Body of pancreas (tissue), 4 donors: ENCODE measurements at regions not wholly inside any gene's neighbourhood (a gene's known extent, or its start where the extent isn't known, plus 50 kb on each side); places are given as distances from the start of the nearest gene placed in this dataset.

Experiments
- ATAC-seq: fragments of 150-250 bp; one replicate; pipeline ENCODE4 v1.9.1; 2016
- DNase-seq, 4 donors: peaks; one replicate each; pipeline ENCODE4 v3.0.0-alpha.2; 2019
- H3K27ac ChIP-seq, 4 donors: fragments of 200-600 bp; sonication (generic); 1 replicate in 3 of 4; 2 replicates in 1 of 4; pipeline versions ENCODE4 v1.5.1 to v1.6.1; 2016 to 2019; ENCODE audit warnings: mild to moderate bottlenecking in 1 of 4, mixed read lengths in 1 of 4, moderate library complexity in 1 of 4
- H3K27me3 ChIP-seq, 2 donors: fragments of 200-600 bp; sonication (generic); one replicate each; pipeline ENCODE4 v1.6.0; 2016; ENCODE audit warnings: mild to moderate bottlenecking in 1 of 2
- H3K36me3 ChIP-seq, 2 donors: fragments of 200-600 bp; sonication (generic); replicated peaks in 1 of 2; 2 replicates each; pipeline ENCODE4 v1.5.1; 2016; ENCODE audit warnings: low read depth in 2 of 2; ENCODE audit not compliant: insufficient read depth in 1 of 2
- H3K4me1 ChIP-seq: fragments of 200-600 bp; sonication (generic); one replicate; pipeline ENCODE4 v1.6.0; 2016
- H3K4me3 ChIP-seq, 2 donors: fragments of 200-600 bp; sonication (generic); 1 replicate in 1 of 2; 2 replicates in 1 of 2; pipeline ENCODE4 v1.5.1; 2016 to 2019
- H3K9me3 ChIP-seq, 3 donors: fragments of 200-600 bp; sonication (generic); 1 replicate in 2 of 3; 2 replicates in 1 of 3; pipeline ENCODE4 v1.5.1; 2016
- CTCF ChIP-seq, 7 experiments: fragments of 450-650 bp in 4 of 7; fragments of 200-600 bp in 3 of 7; sonication (generic) in 3 of 7; IDR thresholded peaks; one replicate each; pipeline ENCODE4 v1.5.1; 2016 to 2019; ENCODE audit warnings: antibody characterized with exemption in 7 of 7
- POLR2A ChIP-seq, 3 donors: fragments of 450-650 bp; IDR thresholded peaks; one replicate each; pipeline ENCODE4 v1.6.1; 2016; ENCODE audit warnings: antibody characterized with exemption in 3 of 3, mild to moderate bottlenecking in 2 of 3
- WGBS, 2 donors: methylation state at CpG; one replicate each; pipeline ENCODE4 v1.1.5; 2017; 5-methylcytosine and 5-hydroxymethylcytosine counted together
- intact Hi-C: fragments of 100-400 bp; cut with DNase I; formaldehyde crosslinking; loops from one replicate; pipeline ENCODE4 v1.15.1; 2023

GRCh38 chr10:56633876-56634452, 272.9 kb upstream of the ZWINT start:
- no peak overlapping the region for H3K27ac ChIP-seq
- intact Hi-C loops: no loop called here
- H3K36me3 ChIP-seq: no peaks in the 10 kb centered on the region
- no peaks in the 10 kb centered on the region for H3K4me1 ChIP-seq
- H3K27me3 ChIP-seq: no peaks in the 10 kb centered on the region
- ATAC-seq: no peak
- WGBS, 2 donors: 47 to 64% methylated on average over 1 of the region's 1 CpG
- no peak overlapping the region for H3K4me3 ChIP-seq
- H3K9me3 ChIP-seq: no peaks in the 10 kb centered on the region
- no peak for TF ChIP-seq CTCF (IDR thresholded peaks at IDR 0.05)
- no peak for TF ChIP-seq POLR2A (IDR thresholded peaks at IDR 0.05)
- no peak for DNase-seq

GRCh38 chr10:56632537-56632936, 271.5 kb upstream of the ZWINT start:
- H3K4me1 ChIP-seq: peaks cover 5% of the 10 kb centered on the region
- H3K4me3 ChIP-seq: no peak overlapping the region
- DNase-seq (no peak), ATAC-seq (no peak)
- no peak overlapping the region for H3K27ac ChIP-seq
- H3K36me3 ChIP-seq: no peaks in the 10 kb centered on the region
- no peaks in the 10 kb centered on the region for H3K27me3 ChIP-seq
- TF ChIP-seq CTCF (IDR thresholded peaks at IDR 0.05) (no peak), POLR2A (IDR thresholded peaks at IDR 0.05) (no peak)
- intact Hi-C loops: no loop called here
- WGBS, 2 donors: 63 to 67% methylated on average over 2 of the region's 2 CpGs
- no peaks in the 10 kb centered on the region for H3K9me3 ChIP-seq

GRCh38 chr10:56624082-56624481, 263.0 kb upstream of the ZWINT start:
- H3K36me3 ChIP-seq: no peaks in the 10 kb centered on the region
- intact Hi-C loops: no loop called here

GRCh38 chr10:56623064-56623463, 262.0 kb upstream of the ZWINT start:
- Histone ChIP-seq H3K9me3 (no peaks in the 10 kb centered on the region), H3K36me3 (no peaks in the 10 kb centered on the region), H3K4me3 (no peak overlapping the region), H3K27ac (peak overlapping the region in 3 of 4 donors; percentile 31 to 49 (median 34)), H3K27me3 (no peaks in the 10 kb centered on the region), H3K4me1 (peaks cover 25% of the 10 kb centered on the region)
- WGBS, 2 donors: 12% methylated on average over 2 of the region's 2 CpGs
- no peak for DNase-seq
- ATAC-seq: peak; percentile 30
- intact Hi-C loops: no loop called here
- no peak for TF ChIP-seq CTCF (IDR thresholded peaks at IDR 0.05)
- no peak for TF ChIP-seq POLR2A (IDR thresholded peaks at IDR 0.05)

More at GRCh38 chr10:56624082-56624481, 263.0 kb upstream of the ZWINT start:
- no peak for DNase-seq
- Histone ChIP-seq H3K27ac (no peak overlapping the region), H3K9me3 (no peaks in the 10 kb centered on the region), H3K4me3 (no peak overlapping the region), H3K4me1 (peaks cover 25% of the 10 kb centered on the region), H3K27me3 (no peaks in the 10 kb centered on the region)
- no peak for ATAC-seq
- TF ChIP-seq POLR2A (IDR thresholded peaks at IDR 0.05) (no peak), CTCF (IDR thresholded peaks at IDR 0.05) (no peak)

- no peaks in the 10 kb centered on the region for H3K27me3 ChIP-seq
- ATAC-seq: peak; percentile 47
- H3K36me3 ChIP-seq: no peaks in the 10 kb centered on the region
- 45 to 54% methylated on average over 2 of the region's 2 CpGs for WGBS, 2 donors
- H3K9me3 ChIP-seq: no peaks in the 10 kb centered on the region
- DNase-seq: no peak
- peak overlapping the region in 3 of 4 donors; percentile 31 to 49 (median 34) for H3K27ac ChIP-seq
- peaks cover 19% of the 10 kb centered on the region for H3K4me1 ChIP-seq
- no peak overlapping the region for H3K4me3 ChIP-seq
- intact Hi-C loops: no loop called here
- TF ChIP-seq POLR2A (IDR thresholded peaks at IDR 0.05): no peak
- TF ChIP-seq CTCF (IDR thresholded peaks at IDR 0.05): no peak
These were observed 261.4 kb upstream of the ZWINT start for GRCh38 chr10:56622335-56622973.
